ENCODE measurements at regions not wholly inside any gene's neighbourhood (a gene's known extent, or its start where the extent isn't known, plus 50 kb on each side); places are given as distances from the start of the nearest gene placed in this dataset.

GRCh38 chr10:84935772-84936171 lies 607.4 kb downstream of the CCSER2 start:
- TF ChIP-seq, protein P1, sequence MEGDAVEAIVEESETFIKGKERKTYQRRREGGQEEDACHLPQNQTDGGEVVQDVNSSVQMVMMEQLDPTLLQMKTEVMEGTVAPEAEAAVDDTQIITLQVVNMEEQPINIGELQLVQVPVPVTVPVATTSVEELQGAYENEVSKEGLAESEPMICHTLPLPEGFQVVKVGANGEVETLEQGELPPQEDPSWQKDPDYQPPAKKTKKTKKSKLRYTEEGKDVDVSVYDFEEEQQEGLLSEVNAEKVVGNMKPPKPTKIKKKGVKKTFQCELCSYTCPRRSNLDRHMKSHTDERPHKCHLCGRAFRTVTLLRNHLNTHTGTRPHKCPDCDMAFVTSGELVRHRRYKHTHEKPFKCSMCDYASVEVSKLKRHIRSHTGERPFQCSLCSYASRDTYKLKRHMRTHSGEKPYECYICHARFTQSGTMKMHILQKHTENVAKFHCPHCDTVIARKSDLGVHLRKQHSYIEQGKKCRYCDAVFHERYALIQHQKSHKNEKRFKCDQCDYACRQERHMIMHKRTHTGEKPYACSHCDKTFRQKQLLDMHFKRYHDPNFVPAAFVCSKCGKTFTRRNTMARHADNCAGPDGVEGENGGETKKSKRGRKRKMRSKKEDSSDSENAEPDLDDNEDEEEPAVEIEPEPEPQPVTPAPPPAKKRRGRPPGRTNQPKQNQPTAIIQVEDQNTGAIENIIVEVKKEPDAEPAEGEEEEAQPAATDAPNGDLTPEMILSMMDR (IDR thresholded peaks at IDR 0.05), result no peak
- no peak for TF ChIP-seq POLR2A (IDR thresholded peaks at IDR 0.05)

All from lower leg skin (tissue), 3 donors.